Activated CD4-positive, alpha-beta T cell treated with anti-CD3 and anti-CD28 coated beads for 4 hours (primary cell): ENCODE measurements at regions not wholly inside any gene's neighbourhood (a gene's known extent, or its start where the extent isn't known, plus 50 kb on each side); places are given as distances from the start of the nearest gene placed in this dataset.
"Not testable (repeated sequence)": the region's sequence is repeated elsewhere in the genome, so short reads cannot be mapped to it uniquely, and the experiment has no call there.

Experiments
- DNase-seq, 2 donors: peaks; one replicate each; pipeline ENCODE4 v3.0.0-alpha.2; 2020

DNA sequence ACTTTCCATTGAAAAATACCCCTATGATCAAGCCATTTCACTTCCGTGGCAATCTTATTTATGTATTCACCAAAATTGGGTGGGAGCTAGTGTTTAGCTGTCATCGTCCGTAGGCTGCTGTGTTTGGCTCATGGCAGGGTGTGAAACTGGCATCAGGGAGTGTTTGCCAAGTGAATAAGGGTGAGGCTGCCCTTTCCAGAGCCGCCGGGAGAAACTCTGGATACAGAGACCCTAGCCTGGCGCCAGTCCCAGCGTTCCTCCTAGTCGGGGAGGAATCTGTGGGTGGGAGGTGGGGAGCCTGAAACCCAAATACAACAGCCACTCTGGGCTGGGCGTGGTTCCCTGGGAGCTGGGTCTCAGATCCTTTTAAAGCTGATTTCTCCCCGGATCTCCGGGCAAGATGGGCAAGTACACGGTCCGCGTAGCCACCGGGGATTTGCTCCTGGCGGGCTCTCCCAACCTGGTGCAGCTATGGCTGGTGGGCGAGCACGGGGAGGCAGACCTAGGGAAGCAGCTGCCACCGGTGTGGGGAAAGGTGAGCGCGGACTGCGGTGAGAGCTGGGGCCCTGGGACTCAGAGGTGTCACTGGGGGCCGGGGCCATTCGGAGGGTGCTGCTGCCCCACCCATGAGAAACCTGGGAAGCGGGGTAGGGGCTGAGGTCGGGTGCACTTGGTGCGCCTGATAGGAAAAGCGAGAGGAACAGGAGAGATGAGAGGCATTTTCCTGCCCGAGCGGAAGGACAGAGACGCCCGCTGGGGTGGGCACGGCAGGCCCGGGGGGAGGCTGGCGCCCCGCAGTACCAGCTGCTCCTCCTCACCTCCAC is 62.1 kb upstream of the TEKT1 start:
- no peak for DNase-seq

DNA sequence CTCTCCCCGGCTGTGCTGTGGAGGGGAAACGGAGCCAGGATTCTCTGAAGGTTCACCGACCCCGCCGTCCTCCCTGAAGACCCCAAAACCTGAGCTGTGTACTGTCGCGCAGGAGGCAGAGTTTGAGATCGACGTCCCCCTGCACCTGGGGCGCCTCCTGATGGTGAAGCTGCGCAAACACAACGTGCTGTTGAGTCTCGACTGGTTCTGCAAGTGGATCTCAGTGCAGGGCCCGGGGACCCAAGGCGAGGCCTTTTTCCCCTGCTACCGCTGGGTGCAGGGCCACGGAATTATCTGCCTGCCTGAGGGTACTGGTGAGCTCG is 62.6 kb upstream of the TEKT1 start:
- no peak for DNase-seq

DNA sequence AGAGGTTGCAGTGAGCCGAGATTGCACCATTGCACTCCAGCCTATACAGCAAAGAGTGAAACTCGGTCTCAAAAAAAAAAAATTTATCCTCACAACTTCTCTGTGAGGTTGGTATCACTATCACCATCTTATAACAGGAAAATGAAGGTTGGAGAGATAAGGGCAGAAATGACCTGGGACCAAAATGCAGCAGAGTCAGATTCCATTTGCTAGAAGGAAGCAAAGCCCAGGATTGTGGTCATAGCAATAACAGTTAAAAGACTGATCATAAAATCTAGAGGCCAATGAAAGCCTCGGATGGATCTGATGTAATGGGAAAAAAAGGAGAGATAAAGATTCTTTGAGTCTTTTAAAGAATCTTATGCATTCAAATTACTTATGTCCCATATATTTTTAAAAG is 69.6 kb upstream of the TEKT1 start:
- DNase-seq: no peak

DNA sequence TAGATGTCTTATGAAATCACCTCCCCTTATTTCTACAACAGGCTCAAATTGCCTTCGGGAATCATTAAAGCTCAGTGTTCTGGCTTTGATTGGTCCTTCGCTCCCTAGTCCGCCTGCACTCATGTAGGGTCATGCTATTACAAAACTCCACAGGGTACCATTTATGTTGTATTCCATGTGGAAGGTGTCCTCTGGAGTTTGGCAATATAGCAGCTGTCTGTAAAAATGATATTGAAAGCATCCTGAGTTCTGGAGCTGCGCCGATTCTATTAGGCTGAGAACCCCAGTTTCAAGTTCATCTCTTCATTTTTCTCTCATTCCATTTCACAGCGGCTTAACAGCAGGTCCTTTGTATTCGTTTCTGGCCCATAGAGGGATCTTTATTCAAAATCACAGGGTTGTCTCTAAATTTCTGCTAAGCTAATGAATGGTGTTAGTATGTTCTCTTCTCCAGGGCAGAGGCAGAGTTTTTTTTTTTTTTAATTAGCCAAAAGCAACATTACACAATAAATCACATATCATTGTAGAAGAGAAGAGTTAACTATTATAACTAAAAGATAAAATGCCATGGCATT is 71.9 kb upstream of the TEKT1 start:
- DNase-seq: no peak

DNA sequence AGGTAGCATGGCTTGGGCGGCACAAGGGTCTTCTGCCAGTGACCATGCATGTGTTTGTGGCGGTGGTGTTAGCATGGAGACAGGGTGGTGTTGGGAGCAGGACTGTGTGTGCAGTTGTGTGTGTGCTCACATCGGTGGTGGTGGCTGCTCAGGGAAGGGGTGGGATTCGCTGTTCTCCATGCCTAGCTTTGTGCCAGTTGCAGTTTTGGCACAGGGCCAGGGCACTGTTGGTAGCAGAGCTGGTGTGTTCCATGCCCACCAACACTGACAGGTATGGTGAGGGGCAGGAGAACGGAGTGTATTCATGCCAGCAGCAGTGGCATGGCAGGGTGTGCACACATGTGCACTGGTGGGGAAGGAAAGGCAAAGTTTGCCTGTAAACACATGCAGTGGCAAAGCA is 77.3 kb upstream of the TEKT1 start:
- no peak for DNase-seq

DNA sequence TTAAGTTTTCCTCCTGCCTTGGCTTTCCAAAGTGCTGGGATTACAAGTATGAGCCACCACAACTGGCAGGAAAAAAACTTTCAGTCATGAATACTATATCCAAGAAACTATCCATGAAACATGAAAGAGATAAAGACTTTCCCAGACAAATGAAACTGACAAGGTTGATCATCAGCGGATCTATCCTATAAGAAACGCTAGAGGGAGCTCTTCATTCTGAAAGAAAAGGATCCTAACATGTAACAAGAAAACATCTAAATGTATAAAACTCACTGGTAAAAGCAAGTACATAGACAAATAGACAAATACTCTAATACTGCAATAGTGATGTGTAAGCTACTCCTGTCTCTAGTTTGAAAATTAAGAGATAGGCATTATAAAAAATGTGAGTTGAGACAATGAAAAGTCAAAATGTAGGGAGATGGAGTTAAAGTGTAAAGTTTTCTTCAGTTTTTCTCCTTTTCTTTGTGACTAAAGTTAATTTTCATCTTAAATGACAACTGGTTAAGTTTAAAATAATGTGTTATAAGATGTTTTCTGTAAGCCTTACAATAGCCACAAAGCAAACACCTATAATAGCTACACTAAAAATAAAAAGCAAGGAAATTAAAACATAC is 79.6 kb upstream of the TEKT1 start:
- no peak for DNase-seq

DNA sequence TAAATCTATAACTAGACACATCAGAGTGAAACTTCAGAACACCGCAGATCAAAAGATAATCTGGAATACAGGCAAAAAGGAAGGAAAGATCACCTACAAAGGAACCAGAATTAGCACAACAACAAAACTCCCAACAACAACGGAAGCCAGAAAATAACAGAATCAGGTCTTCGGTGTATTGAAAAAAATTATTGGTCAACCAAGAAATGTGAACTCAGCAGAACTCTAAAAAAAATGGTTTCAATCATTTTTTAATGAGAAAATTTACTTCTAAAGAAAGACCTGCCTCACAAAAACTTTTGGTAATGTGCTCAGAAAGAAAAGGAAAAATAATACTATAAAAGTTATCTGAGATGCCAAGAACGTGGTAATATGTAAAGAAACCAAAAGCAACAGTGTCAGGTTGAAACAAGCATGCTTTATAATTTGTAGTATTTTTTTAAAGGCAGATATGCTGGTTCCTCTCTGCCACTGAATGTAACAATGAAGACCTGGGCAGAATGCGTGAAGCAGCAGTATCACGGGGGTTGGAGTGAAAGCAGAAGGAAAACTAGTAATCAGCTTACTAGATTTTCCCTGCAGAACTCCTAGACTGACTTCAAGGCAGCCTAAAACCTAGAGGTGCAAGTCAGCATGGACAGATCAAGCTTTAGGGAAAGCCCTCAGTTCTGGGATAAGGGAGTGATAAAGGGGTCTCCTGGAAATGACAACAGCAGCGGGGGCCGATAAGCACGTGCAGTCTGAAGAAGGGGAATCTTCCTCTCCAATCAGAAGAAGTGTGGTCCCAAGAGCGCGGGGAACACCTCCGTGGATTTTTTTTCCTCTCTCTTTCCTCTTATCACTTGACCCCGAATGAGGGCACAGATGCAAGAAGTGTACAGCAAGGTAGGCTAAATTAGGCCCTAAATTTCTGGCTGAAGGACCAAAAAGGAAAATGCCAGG is 80.9 kb upstream of the TEKT1 start:
- no peak for DNase-seq

DNA sequence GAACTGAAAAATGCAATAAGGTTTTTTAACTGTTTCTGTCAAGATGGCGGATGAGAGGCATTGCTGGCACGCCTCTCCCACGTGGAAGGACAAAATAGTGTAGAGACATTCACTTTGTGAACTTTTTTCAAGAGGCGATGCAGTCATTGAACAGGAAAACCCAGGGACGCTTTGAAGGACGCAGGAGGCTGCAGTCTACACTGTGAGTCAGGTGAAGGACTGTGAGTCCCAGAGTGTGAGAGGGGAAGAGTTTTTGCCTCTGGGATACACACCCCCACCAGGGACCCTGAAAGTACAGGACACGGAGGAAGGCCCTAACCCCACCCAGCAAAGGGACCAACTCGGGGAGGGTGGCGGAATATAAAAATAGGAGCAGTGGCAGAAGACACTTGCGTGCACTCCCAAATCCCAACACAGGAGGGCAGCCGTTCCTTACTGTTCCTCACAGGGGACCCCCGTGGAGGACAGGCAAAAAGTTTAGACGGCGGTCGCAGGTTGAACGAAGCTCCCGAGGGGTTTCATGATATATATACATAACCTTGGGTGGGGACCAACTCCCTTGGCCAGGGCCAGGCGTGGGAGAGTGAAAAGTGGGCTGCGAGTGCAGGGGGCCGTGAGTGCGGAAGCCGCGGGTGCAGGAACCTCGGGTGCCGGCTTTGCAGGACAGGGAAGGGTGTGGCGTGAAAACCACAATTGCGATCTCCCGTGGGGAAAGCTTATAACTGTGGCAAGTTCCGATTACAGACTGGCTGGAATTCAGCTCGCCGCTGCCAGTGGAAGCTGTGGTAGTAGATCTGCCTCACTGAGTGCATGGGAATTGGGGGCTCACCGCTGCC is 82.0 kb upstream of the ALOX12 start:
- DNase-seq: peak; percentile 63 to 78

DNA sequence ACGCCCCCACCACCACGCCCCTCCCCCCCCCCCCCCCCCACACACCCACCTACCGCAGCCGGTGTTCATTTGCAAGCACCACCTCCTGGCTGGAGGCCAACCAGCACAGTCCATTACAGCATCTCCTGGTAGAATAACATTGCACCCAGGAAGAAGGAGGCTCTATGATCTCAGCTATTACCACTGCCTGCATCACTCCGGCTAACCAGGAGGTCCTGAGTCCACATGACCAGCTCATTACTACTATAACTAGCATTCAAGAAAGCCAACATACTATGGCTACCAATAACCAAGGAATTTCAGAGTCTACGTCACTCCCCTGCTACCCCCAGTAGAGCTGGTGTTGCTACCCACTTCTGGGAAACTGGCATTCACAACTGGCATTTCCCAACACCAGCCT is 81.1 kb upstream of the ALOX12 start:
- DNase-seq: no peak

DNA sequence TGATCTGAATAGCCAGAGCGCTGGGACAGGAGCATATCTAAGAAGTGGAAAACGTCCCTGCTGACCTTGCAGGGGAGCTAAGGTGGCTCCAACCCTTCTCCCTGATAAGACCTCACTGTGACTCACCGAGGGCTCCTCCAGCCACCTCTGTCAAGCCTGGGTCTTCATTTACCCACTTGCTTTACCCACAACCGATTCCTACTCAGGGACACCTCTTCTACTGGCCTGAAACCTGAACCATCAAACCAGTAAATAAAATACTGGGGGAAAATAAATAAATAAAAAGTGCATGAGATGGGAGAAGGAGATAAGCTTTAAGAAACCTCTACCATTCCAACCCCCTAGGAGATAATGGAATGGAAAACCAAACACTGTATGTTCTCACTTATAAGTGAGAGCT is 80.2 kb upstream of the ALOX12 start:
- DNase-seq: no peak

DNA sequence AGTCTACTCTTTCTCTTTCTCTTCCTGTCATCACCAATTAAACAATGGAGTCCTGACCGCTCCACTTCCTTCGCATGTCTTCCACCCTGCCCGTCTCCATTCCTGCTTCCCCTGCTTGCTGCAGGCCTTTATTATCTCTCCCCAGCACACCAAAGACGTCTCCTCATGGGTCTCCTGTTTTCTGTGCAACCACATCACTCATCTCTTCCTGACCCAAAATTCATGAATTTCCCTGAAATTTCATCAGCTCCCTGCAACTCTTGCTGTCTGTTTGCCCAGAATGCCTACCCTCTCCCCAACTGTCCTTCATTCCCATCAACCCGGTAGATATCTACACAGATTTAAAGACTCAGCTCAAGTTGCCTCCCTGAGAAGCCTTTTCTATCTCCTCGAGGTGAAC is 76.7 kb upstream of the ALOX12 start:
- DNase-seq: no peak

DNA sequence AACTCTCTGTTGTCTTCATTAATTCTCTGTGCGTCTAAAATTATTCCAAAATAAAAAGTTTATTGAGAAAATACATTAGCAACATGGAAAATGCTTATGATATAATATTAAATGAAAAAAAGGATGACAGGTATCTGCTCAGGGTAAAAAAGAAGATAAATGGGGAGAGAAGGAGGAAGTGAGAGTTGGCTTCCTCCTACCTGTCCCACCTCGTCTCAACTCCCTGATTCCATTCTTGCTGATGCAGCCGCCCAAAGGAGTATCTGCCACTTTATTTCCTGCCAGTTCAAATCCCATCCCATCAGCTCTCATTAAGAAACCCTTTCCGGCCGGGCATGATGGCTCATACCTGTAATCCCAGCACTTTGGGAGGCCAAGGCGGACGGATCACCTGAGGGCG is 72.5 kb upstream of the ALOX12 start:
- DNase-seq: no peak

DNA sequence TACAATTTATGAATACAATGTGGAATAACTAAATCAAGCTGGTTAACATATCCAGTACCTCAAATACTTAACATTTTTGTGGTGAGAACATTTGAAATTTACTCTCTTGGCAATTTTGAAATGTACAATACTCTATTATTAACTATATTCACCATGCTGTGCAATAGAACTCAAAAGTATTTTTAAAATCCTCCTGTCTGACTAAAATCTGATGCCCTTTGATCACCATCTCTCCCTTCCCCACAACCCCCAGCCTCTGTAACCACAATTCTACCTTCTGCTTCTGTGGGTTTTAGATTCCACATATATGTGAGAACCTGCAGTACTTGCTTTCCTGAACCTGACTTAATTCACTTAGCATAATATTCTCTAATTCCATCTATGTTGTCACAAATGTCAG is 71.6 kb upstream of the ALOX12 start:
- DNase-seq: no peak

DNA sequence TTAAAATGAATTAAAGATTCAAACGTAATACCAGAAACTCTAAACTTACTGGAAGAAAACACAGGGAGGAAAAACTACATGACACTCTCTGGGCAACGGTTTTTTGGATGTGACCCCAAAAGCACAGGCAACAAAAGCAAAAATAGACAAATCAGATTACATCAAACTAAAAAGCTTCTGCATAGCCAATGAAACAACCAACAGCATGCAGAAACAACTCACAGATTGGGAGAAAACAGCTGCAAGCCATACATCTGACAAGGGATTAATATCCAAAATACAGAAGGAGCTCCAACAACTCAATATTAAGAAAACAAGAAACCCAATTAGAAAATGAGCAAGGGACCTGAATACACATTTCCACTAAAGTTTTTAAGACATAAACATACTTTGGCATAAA is 69.2 kb upstream of the ALOX12 start:
- DNase-seq: no peak

DNA sequence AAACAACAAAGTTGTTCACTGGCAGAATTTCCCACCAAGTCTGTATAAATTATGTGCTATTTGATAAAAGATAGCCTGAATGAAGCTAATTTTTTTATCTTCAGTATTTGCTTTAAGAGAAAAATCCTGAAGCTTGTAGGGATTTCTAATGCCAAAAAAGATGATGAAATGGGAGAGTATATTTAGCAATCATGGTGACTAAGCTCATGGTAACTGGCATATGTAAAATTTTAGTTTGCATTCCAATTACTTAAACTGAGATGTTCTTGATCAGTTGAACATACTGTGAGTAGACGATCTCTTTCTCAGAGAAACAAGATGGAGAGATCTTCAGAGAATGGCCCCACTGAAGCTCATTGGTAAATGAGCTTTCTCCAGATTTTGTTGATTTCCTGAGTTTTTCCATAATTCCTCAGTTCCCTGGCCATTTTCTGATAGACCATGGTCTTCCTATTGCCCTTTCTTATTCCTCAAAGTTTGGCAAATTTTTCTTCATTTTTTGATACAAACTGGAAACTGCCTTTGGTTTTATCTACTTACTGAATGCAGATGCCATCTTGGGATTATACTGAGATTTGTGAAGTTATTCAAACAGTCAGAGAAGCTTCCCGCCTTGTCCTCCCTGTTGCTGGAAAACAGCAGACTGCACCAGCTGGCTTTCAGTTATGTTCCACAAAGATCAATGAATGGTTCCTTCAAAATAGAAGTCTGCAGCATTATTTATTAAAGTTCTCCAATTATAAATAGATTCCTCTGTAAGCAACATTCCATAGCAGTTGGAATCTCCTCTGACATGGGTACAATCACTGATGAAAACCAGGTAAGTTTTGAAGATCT is 68.3 kb upstream of the ALOX12 start:
- DNase-seq: no peak

DNA sequence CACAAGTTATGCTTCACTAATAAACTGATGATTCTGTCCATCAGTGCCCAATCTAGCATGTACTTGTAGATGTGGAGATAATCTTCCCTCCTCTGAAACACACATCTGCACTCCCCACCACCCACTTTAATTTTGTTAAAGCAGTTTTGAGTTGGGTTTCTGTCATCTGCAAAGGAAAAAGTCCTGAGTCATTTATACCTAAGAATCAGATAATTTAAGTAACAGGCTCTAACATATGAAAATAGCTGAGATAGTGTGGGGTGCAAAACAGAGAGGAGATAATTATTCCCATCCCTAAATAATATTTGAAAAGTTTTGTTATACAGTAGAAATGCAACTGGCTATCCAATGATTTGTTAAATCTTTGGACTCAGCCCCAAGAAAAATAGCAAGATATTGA is 67.7 kb upstream of the ALOX12 start:
- DNase-seq: no peak

DNA sequence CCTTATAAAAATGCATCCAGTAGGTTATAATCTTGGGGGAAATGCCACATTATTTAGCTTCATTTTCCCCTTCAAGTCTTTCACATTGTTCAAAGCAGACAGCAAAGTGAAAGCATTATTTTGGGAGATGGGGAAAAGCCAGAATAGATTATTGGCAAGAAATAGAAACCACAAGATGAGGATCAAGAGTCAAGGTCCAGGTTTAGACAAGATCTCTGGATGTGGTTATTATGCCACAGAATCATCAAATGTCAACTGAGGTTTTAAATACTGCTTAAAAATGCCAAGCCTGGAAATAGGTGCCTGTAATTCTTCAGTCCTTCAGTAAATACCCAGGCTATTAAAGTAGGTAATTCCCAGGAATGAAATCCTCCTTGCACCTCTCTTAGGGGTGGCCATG is 65.1 kb upstream of the ALOX12 start:
- no peak for DNase-seq

DNA sequence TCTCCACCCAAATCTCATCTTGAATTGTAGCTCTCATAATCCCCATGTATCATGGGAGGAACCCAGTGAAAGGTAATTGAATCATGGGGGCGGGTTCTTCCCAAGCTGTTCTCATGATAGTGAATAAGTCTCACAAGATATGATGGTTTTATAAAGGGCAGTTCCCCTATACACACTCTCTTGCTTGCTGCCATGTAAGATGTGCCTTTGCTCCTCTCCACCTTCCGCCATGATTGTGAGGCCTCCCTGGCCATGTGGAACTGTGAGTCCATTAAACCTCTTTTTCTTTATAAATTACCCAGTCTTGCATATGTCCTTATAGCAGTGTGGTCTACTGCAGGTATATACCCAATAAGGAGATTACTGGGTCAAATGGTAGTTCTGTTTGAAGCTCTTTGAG is 61.3 kb upstream of the ALOX12 start:
- DNase-seq: not testable (repeated sequence)

DNA sequence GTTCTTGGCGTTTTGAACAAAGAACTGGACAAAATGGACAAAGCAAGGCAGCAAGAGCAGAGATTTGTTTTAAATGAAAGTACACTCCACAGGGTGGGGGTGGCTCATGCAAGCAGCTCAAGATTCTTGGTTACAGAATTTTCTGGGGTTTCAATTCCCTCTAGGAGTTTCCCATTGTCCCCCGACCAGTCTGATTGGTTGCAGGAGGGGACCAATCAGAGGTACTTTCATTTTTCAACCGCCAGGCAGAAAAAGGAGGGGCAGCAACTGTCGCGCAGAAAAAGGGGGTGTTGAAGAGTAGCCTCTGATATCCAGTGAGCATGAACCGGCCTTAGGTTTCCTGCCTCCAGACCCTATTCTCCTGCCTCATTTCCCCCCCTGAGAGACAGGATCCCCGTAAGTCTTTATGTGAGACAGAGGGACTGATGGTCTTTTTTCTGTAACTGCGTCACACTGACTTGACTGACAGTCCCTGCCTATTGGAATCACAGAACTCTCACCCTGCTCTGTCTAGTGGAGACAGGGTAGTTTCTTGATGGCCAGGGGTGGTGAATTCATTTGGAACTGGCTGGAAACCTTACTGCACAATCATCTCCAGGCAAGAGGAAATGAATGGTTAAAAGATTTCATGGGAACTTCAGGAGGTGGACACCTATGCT is 59.4 kb upstream of the ALOX12 start:
- no peak for DNase-seq

DNA sequence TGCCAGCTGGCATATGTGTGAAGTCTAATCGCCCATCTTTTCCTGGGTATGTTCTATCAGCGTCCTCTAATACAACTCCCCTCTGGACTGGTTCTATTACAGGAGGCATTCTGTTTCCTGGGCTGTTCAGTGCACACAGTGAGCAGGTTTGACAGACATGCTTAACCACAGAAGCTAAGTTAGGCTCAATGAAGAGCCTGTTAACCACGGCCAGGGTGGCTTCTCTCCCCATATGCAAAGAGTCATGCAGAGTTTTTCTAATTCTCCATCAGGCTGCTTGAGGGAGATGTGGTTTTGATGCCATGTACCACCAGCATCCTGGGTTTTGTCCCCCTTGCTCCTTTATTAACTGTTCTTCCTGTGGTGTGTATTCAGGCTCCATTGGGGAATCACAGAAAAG is 57.2 kb upstream of the ALOX12 start:
- no peak for DNase-seq

DNA sequence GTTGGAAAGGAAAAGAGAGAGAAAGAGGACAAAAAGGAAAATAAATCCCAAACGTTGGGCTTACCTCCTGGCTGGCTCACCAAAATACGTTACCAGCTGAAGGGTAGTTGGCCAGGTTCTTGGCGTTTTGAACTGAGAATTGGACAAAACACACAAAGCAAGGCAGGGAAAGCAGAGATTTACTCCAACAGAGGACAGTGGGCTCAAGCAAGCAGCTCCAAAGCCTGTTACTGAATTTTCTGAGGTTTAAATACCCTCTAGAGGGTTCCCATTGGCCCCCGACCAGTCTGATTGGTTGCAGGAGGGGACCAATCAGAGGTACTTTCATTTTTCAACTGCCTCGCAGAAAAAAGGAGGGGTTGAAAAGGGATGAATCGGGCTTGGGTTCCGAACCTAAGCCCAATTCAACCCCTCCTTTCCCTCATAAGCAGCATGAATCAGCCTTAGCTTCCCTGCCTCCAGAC is 55.6 kb upstream of the ALOX12 start:
- DNase-seq: no peak
